GM12864 (cell line): ENCODE measurements at regions not wholly inside any gene's neighbourhood (a gene's known extent, or its start where the extent isn't known, plus 50 kb on each side); places are given as distances from the start of the nearest gene placed in this dataset.

Experiments
- DNase-seq: peaks from one replicate; pipeline ENCODE4 v3.0.0-alpha.2; 2011; ENCODE audit warnings: low read depth
- H3K4me3 ChIP-seq: 2 replicates; pipeline ENCODE4 v1.5.1; 2011; ENCODE audit warnings: mild to moderate bottlenecking, low read depth, low read length, control low read depth
- TF ChIP-seq, protein P1 (sequence below): IDR thresholded peaks from 2 replicates; pipeline ENCODE4 v1.5.1; 2011; ENCODE audit warnings: low read depth, mild to moderate bottlenecking, moderate library complexity, low read length, control low read depth, inconsistent platforms; ENCODE audit errors: missing control alignments

- DNase-seq, result no peak
- TF ChIP-seq, protein P1, sequence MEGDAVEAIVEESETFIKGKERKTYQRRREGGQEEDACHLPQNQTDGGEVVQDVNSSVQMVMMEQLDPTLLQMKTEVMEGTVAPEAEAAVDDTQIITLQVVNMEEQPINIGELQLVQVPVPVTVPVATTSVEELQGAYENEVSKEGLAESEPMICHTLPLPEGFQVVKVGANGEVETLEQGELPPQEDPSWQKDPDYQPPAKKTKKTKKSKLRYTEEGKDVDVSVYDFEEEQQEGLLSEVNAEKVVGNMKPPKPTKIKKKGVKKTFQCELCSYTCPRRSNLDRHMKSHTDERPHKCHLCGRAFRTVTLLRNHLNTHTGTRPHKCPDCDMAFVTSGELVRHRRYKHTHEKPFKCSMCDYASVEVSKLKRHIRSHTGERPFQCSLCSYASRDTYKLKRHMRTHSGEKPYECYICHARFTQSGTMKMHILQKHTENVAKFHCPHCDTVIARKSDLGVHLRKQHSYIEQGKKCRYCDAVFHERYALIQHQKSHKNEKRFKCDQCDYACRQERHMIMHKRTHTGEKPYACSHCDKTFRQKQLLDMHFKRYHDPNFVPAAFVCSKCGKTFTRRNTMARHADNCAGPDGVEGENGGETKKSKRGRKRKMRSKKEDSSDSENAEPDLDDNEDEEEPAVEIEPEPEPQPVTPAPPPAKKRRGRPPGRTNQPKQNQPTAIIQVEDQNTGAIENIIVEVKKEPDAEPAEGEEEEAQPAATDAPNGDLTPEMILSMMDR, result no peak
- no peak overlapping the region for H3K4me3 ChIP-seq
Observed at GRCh38 chr2:172374318-172375240, 52.8 kb upstream of the ITGA6 start.

- DNase-seq, result no peak
- TF ChIP-seq, protein P1, result no peak
- no peak overlapping the region for H3K4me3 ChIP-seq
Observed at GRCh38 chr2:172375251-172375650, 52.1 kb upstream of the ITGA6 start.

- H3K4me3 ChIP-seq, result no peak overlapping the region
- TF ChIP-seq, protein P1, result no peak
- DNase-seq, result no peak
Observed at GRCh38 chr2:172376016-172376415, 51.4 kb upstream of the ITGA6 start.

- TF ChIP-seq, protein P1, result no peak
- no peak for DNase-seq
- H3K4me3 ChIP-seq, result no peak overlapping the region
Observed at GRCh38 chr2:172376505-172377125, 50.8 kb upstream of the ITGA6 start.

DNA sequence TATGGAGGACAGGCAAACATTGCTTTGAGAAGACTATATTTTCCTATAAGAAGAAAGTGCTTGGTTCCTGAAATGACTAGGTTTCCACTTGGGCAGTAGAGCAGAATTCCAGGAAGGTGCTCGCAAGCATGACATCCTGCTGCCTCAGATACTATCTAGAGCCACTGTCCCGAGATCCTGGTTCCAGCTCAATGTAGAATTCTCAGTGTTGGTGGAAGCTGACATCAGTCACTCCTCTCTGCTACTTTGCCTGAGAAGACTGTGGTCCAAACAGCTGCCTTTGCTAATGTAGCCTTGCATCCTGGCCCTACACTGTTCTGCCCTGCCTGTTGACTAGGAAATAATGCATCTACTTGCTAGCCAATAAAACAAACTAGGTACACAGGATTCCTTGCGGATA lies 50.0 kb upstream of the ITGA6 start:
- no peak for DNase-seq
- H3K4me3 ChIP-seq, result no peak overlapping the region
- TF ChIP-seq, protein P1, result no peak
